OCI-LY7 (cell line): ENCODE measurements at regions not wholly inside any gene's neighbourhood (a gene's known extent, or its start where the extent isn't known, plus 50 kb on each side); places are given as distances from the start of the nearest gene placed in this dataset.

Source experiments
- CTCF ChIP-seq: fragments of 200-600 bp; sonication (generic); conservative IDR thresholded peaks from 2 replicates; pipeline ENCODE4 v1.5.1; 2014; ENCODE audit warnings: mild to moderate bottlenecking, antibody characterized with exemption, low read length, moderate library complexity, mixed read lengths
- EZH2phosphoT487 ChIP-seq: fragments of 200-600 bp; sonication (generic); IDR thresholded peaks from 2 replicates; pipeline ENCODE4 v1.6.1; 2018; ENCODE audit warnings: low read depth, borderline replicate concordance, mild to moderate bottlenecking, mixed run types, antibody characterized with exemption, low read length, moderate library complexity, mixed read lengths

DNA sequence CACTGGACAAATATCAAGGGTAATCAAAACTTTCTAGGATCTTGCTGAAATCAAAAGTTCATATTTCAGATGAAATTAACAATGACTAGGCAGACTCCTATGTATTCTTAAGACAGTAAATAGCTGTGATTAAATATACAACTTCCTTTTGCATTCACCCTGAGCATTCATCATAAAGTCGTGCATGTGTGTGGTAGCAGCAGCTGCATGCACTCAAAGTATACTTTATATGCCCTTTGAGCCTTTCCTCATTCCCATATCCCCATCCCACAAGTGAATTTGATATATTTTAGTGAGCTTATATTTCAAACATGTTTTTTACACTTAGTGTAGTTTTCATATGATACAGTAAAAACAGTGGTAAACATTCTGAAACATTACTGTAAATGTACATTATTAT lies 959.0 kb downstream of the C4orf33 start:
- TF ChIP-seq CTCF (no peak), EZH2phosphoT487 (no peak)
